Endodermal cell (in vitro differentiated cells): ENCODE measurements at regions not wholly inside any gene's neighbourhood (a gene's known extent, or its start where the extent isn't known, plus 50 kb on each side); places are given as distances from the start of the nearest gene placed in this dataset.

Experiments
- DNase-seq: peaks from one replicate; pipeline ENCODE4 v3.0.0-alpha.2; 2017
- H3K27ac ChIP-seq: 2 replicates; pipeline ENCODE4 v1.5.1; 2013; ENCODE audit warnings: mild to moderate bottlenecking, low read depth, low read length, moderate library complexity
- H3K27me3 ChIP-seq: 2 replicates; pipeline ENCODE4 v1.6.1; 2013; ENCODE audit warnings: mild to moderate bottlenecking, low read length, moderate library complexity; ENCODE audit not compliant: insufficient read depth, control insufficient read depth, poor library complexity, severe bottlenecking
- H3K36me3 ChIP-seq: 2 replicates; pipeline ENCODE4 v1.7.0; 2013; ENCODE audit warnings: mild to moderate bottlenecking, low read length, moderate library complexity; ENCODE audit not compliant: control insufficient read depth, insufficient read depth
- H3K4me1 ChIP-seq: one replicate; pipeline ENCODE4 v1.7.0; 2013; ENCODE audit warnings: low read length; ENCODE audit not compliant: control insufficient read depth, insufficient read depth
- H3K4me3 ChIP-seq: 2 replicates; pipeline ENCODE4 v1.5.1; 2013; ENCODE audit warnings: mild to moderate bottlenecking, low read length, moderate library complexity
- H3K9ac ChIP-seq: 2 replicates; pipeline ENCODE4 v1.6.1; 2013; ENCODE audit warnings: mild to moderate bottlenecking, low read length, moderate library complexity; ENCODE audit not compliant: poor library complexity, severe bottlenecking; ENCODE audit errors: extremely low read depth
- H3K9me3 ChIP-seq: 2 replicates; pipeline ENCODE4 v1.6.1; 2013; ENCODE audit warnings: mild to moderate bottlenecking, low read length, moderate library complexity; ENCODE audit not compliant: control insufficient read depth
- H3K27ac Mint-ChIP-seq: 2 replicates; pipeline ENCODE4 v1.8.0; 2020; ENCODE audit warnings: mixed read lengths
- H3K27me3 Mint-ChIP-seq: 2 replicates; pipeline ENCODE4 v1.8.0; 2021; ENCODE audit warnings: mild to moderate bottlenecking, mixed read lengths; ENCODE audit not compliant: insufficient read depth
- H3K36me3 Mint-ChIP-seq: 2 replicates; pipeline ENCODE4 v1.8.0; 2020; ENCODE audit warnings: low read depth, mixed read lengths
- H3K4me1 Mint-ChIP-seq: 2 replicates; pipeline ENCODE4 v1.8.0; 2020; ENCODE audit warnings: mixed read lengths
- H3K4me3 Mint-ChIP-seq: 2 replicates; pipeline ENCODE4 v1.8.0; 2020; ENCODE audit warnings: mild to moderate bottlenecking, moderate library complexity, mixed read lengths
- H3K9me3 Mint-ChIP-seq: 2 replicates; pipeline ENCODE4 v1.8.0; 2020; ENCODE audit warnings: mild to moderate bottlenecking, mixed read lengths
- CTCF ChIP-seq: fragments of 200-600 bp; sonication (generic); conservative IDR thresholded peaks from 2 replicates; pipeline ENCODE4 v1.5.0; 2021; ENCODE audit warnings: antibody characterized with exemption, mild to moderate bottlenecking
- WGBS, 2 experiments: methylation state at CpG; one replicate each; pipeline versions ENCODE4 v1.1.5 to v1.1.7; 2013; ENCODE audit warnings: missing lambda C conversion rate in 2 of 2, mixed read lengths in 1 of 2; ENCODE audit not compliant: insufficient coverage in 1 of 2, insufficient read length in 1 of 2; 5-methylcytosine and 5-hydroxymethylcytosine counted together

- Histone ChIP-seq H3K27ac (peak overlapping the region; percentile 22), H3K4me3 (no peak overlapping the region), H3K36me3 (no peaks in the 10 kb centered on the region), H3K4me1 (no peaks in the 10 kb centered on the region), H3K9me3 (peaks cover 9% of the 10 kb centered on the region), H3K27me3 (peaks cover 7% of the 10 kb centered on the region), H3K9ac (no peak overlapping the region)
- Mint-ChIP-seq H3K27ac (no peak overlapping the region), H3K4me1 (peaks cover 8% of the 10 kb centered on the region), H3K4me3 (no peak overlapping the region), H3K9me3 (peaks cover 12% of the 10 kb centered on the region), H3K27me3 (peaks cover 34% of the 10 kb centered on the region), H3K36me3 (no peaks in the 10 kb centered on the region)
- TF ChIP-seq CTCF, result no peak
- 97 to 100% methylated on average over 1 to 2 of the region's 2 CpGs for WGBS, 2 experiments
- DNase-seq, result no peak
Measured at GRCh38 chr12:115485503-115485902, 792.0 kb downstream of the MED13L start.

DNA sequence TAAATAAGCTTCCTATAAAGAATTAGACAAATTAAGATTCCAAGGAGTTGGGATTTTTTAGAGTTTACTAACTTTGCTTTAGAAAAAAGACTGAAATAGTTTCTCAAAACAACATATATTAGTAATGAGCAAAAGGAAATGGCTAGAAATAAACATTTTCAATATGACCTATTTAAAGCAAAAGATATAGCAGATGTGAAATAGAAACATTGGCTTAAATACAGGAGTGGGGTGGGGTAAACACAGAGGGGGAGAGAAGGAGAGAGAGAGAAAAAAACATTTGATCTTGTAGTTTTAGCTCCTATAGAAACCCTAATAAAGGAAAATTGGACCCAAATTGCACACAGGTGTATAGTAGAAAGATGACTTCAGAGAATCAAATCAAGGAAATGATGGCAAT is 794.5 kb downstream of the MED13L start:
- Histone ChIP-seq H3K27ac (no peak overlapping the region), H3K9me3 (peaks cover 9% of the 10 kb centered on the region), H3K36me3 (no peaks in the 10 kb centered on the region), H3K4me1 (no peaks in the 10 kb centered on the region), H3K4me3 (no peak overlapping the region), H3K9ac (no peak overlapping the region), H3K27me3 (peaks cover 7% of the 10 kb centered on the region)
- DNase-seq, result no peak
- TF ChIP-seq CTCF, result no peak
- Mint-ChIP-seq H3K27ac (no peak overlapping the region), H3K9me3 (peaks cover 12% of the 10 kb centered on the region), H3K36me3 (no peaks in the 10 kb centered on the region), H3K27me3 (peaks cover 36% of the 10 kb centered on the region), H3K4me3 (no peak overlapping the region), H3K4me1 (no peaks in the 10 kb centered on the region)

DNA sequence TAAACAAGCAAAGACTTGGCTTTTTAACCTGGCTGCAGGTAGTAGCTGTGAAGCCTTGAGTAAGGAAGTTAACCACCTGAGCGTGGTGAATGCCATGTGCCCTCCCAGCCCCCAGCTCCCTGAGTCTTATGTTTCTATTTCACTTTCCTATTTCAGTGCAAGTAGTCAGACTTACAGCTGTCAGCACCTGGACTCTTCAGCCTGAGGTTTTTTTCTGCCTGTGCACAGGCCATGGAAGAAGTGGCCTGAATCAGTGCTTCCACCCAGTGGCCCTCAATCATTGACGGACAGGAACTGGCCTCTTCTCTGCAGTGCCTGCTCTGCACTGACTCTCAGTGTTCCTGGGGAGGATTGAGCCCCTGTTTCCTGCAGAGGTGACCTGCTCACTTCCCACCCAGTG is 796.4 kb downstream of the MED13L start:
- peaks cover 12% of the 10 kb centered on the region for H3K9me3 Mint-ChIP-seq
- TF ChIP-seq CTCF, result no peak
- no peak for DNase-seq
- H3K4me3 Mint-ChIP-seq, result no peak overlapping the region
- Histone ChIP-seq H3K4me1 (no peaks in the 10 kb centered on the region), H3K4me3 (no peak overlapping the region), H3K27me3 (no peaks in the 10 kb centered on the region), H3K27ac (no peak overlapping the region), H3K36me3 (no peaks in the 10 kb centered on the region), H3K9ac (no peak overlapping the region), H3K9me3 (peaks cover 9% of the 10 kb centered on the region)
- peaks cover 25% of the 10 kb centered on the region for H3K27me3 Mint-ChIP-seq
- WGBS, 2 experiments, result 81 to 90% methylated on average over 2 of the region's 2 CpGs
- no peaks in the 10 kb centered on the region for H3K36me3 Mint-ChIP-seq
- no peak overlapping the region for H3K27ac Mint-ChIP-seq
- no peaks in the 10 kb centered on the region for H3K4me1 Mint-ChIP-seq
